HEK293 (cell line): ENCODE measurements at regions not wholly inside any gene's neighbourhood (a gene's known extent, or its start where the extent isn't known, plus 50 kb on each side); places are given as distances from the start of the nearest gene placed in this dataset.

Experiments
- ZBTB7A ChIP-seq: fragments of 450-650 bp; formaldehyde crosslinking; IDR thresholded peaks from 2 replicates; pipeline ENCODE4 v1.5.1; 2016; ENCODE audit warnings: low read depth, missing biosample characterization, missing genetic modification characterization
- ZNF184 ChIP-seq: fragments of 450-650 bp; IDR thresholded peaks from 2 replicates; pipeline ENCODE4 v1.5.1; 2018; ENCODE audit warnings: missing biosample characterization, mild to moderate bottlenecking, missing genetic modification characterization
- ZNF354C ChIP-seq: fragments of 450-650 bp; formaldehyde crosslinking; IDR thresholded peaks from 2 replicates; pipeline ENCODE4 v1.5.1; 2016; ENCODE audit warnings: missing biosample characterization, missing genetic modification characterization, low read depth, borderline replicate concordance
- ZNF426 ChIP-seq: fragments of 450-650 bp; formaldehyde crosslinking; IDR thresholded peaks from 2 replicates; pipeline ENCODE4 v1.5.1; 2017; ENCODE audit warnings: missing biosample characterization, missing genetic modification characterization, mild to moderate bottlenecking, inconsistent platforms, moderate library complexity
- TF ChIP-seq, protein P1 (sequence below): fragments of 450-650 bp; formaldehyde crosslinking; IDR thresholded peaks from 2 replicates; pipeline ENCODE4 v1.5.1; 2016; ENCODE audit warnings: missing biosample characterization, missing genetic modification characterization
- TF ChIP-seq, protein P2 (sequence below): fragments of 450-650 bp; formaldehyde crosslinking; IDR thresholded peaks from 2 replicates; pipeline ENCODE4 v1.5.1; 2016; ENCODE audit warnings: missing biosample characterization, missing genetic modification characterization

DNA sequence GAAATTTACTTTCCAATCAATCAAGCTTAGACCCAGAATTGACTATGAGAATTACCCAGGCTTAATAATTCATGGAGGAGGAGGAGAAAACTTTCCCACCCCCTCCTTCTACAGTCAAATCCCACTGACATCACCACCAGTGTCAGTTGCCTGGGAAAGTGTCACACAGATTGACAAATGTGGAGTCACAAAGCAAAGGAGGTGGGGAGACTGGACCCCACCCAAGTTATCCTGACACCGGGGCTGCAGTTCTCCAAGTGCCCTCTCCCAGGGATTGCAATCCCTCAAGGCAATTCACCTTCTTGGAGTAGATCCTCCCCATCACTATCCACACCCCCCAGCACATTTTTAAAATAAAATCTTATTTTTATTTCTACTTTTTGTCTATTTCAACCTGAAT lies 100.2 kb upstream of the CDH11 start:
- TF ChIP-seq, protein P1, sequence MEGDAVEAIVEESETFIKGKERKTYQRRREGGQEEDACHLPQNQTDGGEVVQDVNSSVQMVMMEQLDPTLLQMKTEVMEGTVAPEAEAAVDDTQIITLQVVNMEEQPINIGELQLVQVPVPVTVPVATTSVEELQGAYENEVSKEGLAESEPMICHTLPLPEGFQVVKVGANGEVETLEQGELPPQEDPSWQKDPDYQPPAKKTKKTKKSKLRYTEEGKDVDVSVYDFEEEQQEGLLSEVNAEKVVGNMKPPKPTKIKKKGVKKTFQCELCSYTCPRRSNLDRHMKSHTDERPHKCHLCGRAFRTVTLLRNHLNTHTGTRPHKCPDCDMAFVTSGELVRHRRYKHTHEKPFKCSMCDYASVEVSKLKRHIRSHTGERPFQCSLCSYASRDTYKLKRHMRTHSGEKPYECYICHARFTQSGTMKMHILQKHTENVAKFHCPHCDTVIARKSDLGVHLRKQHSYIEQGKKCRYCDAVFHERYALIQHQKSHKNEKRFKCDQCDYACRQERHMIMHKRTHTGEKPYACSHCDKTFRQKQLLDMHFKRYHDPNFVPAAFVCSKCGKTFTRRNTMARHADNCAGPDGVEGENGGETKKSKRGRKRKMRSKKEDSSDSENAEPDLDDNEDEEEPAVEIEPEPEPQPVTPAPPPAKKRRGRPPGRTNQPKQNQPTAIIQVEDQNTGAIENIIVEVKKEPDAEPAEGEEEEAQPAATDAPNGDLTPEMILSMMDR (tag by site-specific recombination): no peak
- TF ChIP-seq ZNF354C (tag by site-specific recombination) (no peak), ZBTB7A (tag by site-specific recombination) (no peak), ZNF426 (tag by site-specific recombination) (no peak), ZNF184 (tag by site-specific recombination) (no peak)
- TF ChIP-seq, protein P2, sequence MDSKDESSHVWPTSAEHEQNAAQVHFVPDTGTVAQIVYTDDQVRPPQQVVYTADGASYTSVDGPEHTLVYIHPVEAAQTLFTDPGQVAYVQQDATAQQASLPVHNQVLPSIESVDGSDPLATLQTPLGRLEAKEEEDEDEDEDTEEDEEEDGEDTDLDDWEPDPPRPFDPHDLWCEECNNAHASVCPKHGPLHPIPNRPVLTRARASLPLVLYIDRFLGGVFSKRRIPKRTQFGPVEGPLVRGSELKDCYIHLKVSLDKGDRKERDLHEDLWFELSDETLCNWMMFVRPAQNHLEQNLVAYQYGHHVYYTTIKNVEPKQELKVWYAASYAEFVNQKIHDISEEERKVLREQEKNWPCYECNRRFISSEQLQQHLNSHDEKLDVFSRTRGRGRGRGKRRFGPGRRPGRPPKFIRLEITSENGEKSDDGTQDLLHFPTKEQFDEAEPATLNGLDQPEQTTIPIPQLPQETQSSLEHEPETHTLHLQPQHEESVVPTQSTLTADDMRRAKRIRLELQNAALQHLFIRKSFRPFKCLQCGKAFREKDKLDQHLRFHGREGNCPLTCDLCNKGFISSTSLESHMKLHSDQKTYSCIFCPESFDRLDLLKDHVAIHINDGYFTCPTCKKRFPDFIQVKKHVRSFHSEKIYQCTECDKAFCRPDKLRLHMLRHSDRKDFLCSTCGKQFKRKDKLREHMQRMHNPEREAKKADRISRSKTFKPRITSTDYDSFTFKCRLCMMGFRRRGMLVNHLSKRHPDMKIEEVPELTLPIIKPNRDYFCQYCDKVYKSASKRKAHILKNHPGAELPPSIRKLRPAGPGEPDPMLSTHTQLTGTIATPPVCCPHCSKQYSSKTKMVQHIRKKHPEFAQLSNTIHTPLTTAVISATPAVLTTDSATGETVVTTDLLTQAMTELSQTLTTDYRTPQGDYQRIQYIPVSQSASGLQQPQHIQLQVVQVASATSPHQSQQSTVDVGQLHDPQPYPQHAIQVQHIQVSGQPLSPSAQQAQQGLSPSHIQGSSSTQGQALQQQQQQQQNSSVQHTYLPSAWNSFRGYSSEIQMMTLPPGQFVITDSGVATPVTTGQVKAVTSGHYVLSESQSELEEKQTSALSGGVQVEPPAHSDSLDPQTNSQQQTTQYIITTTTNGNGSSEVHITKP (tag by site-specific recombination): no peak
